ENCODE measurements at regions not wholly inside any gene's neighbourhood (a gene's known extent, or its start where the extent isn't known, plus 50 kb on each side); places are given as distances from the start of the nearest gene placed in this dataset.
"Not testable (repeated sequence)": the region's sequence is repeated elsewhere in the genome, so short reads cannot be mapped to it uniquely, and the experiment has no call there.

DNA sequence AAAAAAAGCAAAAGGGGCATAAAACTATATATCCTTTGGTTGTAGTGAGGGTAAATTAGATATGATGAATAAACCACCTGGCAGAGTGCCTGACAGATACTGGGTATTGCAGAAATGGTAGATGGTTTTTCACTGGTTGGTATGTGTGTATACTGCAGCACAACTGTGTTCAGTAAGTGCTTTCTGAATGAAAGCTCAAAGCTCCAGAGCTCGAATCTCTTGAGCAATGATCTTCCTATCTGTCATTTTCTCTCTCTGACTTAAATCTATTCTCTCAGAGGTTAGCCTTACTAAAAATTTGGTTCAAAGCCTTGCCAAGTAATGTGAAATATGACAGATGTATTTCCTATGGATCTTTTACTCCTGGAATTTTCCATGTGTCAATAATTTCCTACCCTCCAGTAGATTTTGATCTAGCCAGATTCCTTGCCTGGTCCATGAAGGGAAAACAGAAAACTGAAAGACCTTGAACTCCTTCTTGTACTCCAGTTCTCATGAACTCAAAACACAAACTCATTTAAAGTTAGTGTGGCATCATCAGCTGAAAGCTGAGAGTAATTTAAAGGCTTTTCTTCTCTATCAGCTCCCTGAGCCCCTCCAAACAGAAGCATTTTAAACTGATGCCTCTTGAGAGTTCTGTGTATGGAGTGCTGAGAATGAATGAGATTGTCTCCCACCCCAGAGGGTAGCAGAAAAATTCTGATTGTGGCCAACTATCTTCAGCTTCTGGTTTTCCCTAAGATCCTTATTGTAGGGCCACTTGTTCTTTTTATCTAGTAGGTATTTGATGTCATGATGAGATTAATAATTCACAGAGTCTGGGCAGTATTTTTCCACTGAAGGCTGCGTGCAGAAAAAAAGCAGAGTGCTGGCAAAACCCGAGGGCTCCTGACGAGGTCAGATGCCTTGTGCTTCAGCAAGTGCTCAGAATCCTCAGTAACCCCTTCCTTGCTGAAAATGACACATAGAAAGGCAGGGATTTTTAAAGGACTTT lies 363.4 kb upstream of the BOD1L1 start:
- DNase-seq = no peak

DNA sequence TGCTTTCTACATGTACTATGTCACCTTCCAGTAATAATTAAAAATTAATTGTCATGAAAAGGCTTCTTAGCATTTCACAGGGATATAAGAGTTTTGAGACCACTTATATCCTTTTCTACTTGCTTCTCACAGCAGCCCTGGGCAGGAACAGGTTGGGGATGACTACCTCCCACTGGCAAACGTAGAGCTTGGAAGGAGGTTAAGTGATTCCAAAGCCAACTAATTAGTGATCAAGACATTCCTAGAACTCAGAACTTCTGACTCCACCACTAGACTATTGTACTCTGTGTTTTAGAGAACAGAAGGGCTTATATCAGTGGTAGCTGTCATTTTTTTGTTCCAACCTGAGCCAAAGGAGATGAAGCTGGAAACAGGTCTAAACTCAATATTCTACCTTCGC lies 364.5 kb upstream of the BOD1L1 start:
- no peak for DNase-seq

DNA sequence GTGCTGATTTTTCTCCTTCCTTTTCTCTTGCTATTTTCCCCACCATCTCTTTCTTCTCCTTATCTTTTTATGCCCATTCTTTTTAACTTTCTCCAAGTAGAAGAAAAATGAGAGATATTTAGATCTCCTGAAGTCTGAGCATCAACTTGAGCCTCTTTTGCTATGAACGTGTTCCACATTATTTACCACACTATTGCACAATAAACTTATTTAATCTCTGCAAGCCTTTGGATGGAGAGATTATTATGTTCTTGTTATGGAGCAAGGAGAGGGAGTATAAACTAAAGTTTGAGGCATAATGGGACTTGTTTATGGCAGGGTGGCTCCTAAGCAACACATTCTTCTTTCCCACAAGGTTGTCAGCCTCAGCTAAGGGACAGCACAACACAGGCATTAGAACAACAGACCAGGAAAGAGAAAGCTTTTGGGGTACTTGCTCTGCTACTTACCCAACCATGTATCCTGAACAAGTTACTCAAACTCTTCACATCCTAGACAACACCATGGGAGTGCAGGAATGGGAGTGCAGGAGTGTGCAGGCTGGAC lies 365.5 kb upstream of the BOD1L1 start:
- no peak for DNase-seq

DNA sequence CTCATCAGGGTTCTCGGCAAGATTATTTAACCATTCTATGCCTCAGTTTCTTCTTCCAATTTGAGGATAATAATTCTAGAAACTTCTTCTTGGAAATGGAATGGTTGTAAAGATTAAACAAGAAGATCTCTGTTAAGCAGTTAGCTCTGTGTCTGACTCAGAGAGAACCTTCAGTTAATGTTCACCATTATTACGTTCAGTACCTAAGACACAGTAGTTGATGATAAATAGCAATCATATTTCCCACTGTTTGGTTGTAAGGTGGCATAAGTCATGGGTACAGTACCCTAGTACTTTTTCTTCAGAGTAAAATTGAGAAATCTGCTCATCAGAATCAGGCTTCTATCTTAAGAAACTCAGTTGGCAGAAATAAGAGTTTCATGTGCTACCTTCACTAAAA lies 366.5 kb upstream of the BOD1L1 start:
- no peak for DNase-seq

DNA sequence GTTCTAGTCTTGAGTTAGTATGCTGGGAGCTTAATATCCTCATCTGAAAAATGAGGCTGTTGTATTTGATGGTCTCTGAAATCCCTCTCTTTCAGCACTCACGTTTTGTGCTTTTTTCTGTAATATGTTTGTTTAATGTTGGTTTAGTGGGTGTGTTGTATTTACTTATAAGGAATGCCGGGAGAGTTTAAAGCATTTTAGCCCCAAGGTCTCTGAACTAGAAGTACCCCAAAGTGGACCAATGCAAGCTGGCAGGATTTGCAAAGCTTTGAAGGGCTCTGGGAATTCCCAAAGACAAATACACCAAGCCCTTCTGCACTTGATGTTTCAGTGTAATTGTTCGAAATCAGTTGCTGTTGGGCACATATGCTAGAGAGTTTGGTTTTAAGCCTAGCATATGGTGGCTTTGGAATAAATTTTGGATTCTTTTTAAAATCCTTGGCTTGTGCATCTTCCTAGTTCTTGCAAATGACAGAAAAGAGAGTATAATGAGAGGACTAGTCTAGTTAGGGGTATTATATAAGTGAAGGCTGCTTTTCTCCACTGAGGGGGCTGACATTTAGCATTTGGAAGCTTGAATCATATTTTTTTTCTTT lies 371.4 kb upstream of the BOD1L1 start:
- DNase-seq = no peak

DNA sequence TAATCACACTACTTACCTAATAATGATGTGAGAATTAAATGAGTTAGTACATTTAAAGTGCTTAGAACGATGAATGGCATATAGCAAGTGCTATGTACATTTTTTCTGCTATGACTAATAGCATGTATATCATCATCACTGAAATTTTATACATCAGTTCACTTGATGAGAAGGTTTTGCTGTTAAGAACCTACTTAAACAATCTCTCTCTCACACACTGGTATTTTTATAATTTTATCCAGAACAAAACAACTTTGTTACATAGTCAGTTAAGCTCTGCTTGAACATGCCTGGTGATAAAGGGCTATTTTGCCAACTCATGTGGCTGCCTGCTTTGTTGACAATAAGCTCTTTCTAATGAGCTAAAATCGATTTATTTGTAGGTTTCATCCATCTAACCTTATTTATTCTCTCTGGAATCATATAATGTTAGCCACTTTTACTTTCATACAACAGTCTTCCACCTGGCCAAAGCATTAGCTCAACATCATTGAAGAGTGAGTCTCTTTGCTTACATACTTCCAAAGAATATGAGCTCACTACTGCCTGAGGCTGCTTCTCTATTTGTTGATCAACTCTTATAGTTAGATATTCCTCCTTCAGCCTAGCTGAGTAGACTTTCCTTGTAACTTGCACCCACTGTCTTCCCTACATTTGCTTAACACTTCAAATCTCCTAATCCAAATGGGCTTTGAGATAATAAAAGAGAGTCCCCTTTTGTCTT lies 372.7 kb upstream of the BOD1L1 start:
- no peak for DNase-seq

DNA sequence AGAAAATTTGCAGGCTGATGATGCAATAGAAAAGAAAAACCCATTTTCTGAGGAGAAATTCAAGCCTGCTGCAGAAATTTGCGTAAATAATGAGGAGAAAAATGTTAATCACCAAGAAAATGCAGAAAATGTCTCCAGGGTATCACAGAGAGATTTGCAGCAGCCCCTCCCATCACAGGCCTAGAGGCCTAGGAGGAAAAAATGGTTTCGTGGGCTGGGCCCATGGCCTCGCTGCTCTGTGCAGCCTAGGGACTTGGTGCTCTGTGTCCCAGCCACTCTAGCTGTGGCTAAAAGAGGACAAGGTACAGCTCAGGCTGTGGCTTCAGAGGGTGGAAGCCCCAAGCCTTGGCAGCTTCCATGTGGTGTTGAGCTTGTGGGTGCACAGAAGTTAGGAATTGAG lies 374.8 kb upstream of the BOD1L1 start:
- not testable (repeated sequence) for DNase-seq

DNA sequence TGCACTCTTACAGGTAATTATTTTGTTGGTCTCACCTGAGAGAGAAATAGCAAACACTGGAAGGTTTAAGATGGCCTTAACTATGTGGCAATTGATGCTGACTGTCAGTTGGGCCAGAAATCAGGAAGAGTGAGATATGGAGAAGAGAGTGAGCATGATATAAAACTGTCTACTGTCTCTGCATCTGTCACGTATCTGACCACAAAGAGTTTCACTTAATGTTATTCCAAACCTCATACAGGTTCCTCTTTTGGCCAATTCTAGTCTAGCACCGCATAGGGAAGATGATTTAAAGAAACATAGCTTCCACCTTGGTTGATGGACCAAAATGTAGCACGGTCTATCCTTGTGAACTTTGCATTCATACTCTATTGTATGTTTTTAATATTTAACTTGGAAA lies 381.0 kb upstream of the BOD1L1 start:
- no peak for DNase-seq

DNA sequence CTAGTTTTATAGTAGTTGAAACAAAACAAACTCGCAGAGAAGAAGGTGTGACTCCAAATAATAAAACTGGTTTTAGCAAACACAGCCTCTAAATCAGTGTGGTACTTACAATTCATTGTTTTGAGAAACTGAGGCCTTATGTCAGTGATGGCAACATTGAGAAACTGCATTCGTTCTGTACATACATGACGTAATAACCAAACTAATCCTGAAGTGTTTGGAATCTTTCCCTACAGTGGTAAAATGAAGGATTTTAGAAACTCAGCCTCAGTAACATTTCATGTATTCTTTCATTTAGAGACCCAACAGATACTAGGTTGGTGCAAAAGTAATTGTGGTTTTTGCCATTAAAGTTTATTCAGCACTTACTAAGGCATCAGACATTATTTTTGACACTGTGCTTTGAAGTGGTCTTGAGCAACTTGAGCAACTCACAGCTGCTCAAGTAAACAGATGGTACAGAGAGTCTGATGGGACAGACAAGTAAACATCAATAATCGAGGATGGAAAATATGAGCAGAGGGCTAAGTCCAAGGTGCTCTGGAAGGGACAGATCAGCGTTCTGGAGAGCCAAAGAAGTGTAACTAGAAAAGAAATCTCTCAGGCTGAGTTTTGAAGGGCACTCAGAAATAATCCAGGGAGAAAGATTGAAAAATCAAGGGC lies 390.8 kb upstream of the BOD1L1 start:
- no peak for DNase-seq

DNA sequence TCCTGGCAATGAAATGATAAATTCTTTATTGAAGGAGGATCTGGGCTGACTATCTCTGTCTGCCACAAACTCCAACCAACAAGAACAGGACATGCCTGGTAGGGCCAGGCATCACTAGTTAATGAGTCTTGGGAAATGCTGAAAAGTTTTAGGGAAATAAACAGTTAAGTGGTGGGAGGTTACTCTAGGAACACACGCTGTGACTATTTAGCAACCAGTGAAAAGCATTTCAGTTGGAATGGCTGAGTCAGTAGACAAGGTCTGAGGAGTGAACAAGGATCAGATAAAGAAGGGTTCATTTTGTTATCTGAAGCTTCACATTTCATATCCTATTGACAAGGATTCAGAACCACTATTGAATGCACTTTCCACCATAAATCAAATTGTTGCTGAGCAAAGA lies 394.9 kb upstream of the BOD1L1 start:
- DNase-seq = no peak

DNA sequence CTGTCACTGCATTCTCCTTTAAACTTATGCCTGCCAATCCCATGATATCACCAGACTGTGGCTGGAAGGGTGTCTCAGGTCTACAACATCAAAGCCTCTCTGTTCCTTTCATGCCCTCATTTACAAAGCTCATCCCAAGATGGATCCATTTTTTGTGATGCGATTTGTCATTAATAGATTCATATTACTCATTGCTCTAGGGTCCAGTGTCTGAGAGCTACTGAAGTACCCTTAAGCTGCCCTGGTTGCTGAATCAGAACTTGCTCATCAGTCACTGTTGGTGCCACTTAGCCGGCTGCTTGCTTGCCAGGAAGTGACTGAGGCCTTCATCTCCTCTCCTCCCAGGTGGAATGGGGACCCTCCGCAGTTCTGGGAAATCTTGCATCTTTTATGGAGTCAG lies 395.5 kb upstream of the BOD1L1 start:
- DNase-seq = no peak

DNA sequence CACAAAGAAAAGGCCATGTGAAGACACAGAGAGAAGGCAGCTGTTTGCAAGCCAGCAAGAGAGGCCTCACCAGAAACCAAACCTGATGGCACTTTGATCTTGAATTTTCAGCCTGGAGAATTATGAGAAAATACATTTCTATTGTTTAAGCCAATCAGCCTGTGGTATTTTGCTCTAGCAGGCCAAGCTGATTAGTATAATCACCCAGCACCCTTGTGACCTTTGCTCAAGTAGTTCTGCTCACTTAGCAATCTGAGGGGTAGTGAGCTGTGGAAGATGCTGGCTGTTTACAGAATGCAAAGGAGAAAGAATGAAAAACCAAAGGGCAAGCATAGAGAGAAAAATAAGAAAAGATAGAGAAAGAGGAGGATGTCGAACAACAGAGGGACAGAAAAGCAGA lies 396.4 kb upstream of the BOD1L1 start:
- no peak for DNase-seq

DNA sequence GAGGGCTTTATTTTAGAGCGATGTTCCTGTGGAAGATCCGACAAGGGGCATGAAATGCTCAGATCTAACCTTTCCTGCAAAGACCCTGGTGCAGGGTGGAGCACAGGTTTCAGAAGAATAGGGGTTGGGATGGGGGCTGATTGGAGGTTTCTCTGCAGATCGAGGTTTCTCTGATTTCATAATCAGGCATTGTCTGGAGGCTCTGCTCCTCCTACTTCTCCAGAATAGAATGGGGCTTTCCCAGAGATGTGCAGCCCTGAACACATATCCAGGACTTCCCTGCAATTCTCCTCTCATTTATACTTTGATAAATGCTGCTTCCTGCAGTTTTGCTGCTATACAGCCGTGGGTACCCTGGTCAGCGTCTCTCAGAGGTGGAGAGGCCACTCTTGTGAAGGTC lies 397.6 kb upstream of the BOD1L1 start:
- no peak for DNase-seq

DNA sequence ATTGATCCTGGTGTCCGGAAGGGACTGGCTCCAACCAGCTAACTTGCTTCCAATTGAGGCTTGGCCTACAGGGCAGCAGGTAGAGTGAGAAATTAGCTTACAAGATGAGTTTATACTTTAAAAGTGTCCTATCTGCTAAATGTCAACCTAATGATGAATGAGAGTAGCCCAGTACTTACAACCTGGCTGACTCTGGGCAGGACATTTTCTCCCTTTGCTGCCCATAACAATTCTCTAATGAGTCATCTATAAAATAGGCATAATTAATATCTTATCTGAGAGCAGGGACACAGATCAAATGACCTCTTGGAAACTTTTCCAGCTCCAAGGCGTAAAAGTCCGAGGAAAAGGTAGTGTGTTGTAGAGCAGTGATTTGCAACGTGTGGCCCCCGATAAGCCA lies 398.4 kb upstream of the BOD1L1 start:
- no peak for DNase-seq

DNA sequence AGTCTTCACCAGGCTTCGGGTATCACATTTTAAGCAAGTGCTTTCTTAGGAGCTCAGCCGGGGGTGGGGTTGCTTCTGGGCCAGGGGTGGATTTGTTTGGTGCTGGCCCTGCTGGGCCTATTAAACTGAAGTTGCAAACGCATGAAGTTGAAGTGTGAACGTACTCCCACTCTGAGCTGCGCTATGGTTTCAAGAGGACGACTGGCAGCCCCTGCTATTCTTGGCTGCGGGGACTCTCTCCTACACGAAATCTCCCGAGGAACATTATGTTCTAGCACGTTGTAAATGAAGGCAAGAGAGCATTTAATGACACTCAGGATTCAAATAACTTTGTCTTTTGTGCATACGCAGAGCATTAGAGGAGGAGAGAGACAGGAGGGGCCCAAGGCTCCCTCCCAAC lies 401.3 kb upstream of the BOD1L1 start:
- no peak for DNase-seq

DNA sequence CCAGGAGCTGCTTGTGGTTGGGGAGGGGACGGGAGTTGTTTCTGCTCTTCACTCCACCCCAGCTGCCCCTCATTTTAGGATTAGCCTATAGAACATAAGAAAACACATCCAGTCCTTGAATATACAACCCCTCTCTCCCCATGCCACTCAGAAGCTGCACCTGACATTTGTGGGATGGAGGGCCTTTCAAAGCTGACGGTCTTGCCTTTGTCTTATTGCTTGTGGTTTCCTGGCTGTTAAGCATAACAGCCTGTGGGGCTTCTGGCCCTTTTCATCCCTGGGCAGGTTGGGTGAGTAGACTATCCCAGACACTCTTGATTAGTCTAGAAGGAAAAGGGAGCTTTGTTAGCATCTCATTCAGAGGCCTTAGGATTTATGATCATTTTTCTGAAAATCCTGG lies 407.6 kb upstream of the BOD1L1 start:
- DNase-seq = no peak

DNA sequence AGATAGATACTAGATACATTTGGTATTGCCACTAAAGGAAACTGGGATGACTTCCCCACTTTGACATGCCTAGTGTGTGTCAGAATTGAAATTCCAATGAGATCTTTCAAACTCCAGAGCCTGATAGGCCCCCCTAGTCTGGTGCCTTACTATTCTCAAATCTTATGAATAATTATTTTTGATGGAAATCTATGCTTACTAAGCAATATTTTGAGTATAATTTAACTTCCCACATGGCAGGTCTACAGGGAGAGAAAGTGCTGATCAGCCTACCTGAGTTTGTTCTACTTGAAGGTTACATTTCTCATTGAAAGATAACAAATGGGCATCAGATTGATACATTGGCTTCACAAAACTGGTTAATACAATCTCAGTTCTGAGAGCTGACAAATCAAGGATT lies 415.7 kb upstream of the BOD1L1 start:
- DNase-seq = no peak

DNA sequence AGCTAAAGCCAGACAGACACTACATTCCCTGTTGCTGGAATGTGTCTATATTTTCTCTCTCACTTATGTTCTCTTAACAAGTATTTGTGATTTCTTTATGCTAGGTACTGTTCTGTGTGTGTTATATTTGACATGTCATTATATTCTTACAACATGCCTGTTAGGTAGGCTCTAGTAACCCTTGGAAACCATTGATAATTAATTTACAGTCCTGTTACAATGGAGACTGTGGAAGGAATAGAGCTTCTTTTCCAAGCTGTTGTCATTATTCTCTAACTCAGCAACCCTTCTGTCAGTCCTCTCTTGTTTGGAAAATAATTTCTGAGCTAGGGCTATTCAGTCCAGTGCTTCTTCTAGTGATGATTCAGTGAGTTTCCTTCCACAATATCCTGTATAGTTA lies 419.1 kb upstream of the BOD1L1 start:
- DNase-seq = no peak

DNA sequence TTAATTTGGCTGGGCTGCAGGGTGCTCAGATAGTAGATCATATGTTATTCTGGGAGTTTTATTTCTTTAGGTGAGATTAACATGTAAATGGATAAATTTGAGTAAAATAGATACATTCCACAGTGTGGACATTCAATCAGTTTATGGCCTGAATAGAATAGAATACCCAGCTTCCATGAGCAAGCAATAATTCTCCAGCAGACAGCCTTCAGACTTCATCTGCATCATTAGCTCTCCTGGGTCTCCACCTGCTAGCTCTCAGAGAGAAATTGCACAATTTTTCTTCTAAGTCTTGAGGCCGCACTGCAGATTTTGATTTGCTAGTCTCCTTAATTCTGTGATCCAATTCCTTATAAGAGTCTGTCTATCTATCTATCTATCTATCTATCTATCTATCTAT lies 420.3 kb upstream of the BOD1L1 start:
- no peak for DNase-seq

DNA sequence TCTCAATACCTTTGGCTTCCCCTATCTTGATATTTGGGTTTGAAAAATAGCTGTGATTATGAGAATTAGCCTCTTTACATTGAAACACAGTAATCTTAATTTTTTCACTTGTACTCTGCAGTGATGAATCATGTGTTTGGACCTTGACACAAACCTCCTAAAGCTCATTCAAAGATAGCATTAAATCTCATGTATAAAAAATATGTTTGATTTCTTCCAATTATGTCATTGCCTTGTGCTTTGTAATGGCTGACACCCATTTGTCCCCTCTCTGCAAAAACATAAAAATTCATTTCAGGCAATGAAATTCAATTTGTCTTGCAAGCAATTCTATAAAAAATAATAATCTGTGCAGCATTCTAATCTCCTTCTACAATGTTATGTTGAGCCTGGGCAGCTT lies 422.4 kb upstream of the BOD1L1 start:
- no peak for DNase-seq

DNA sequence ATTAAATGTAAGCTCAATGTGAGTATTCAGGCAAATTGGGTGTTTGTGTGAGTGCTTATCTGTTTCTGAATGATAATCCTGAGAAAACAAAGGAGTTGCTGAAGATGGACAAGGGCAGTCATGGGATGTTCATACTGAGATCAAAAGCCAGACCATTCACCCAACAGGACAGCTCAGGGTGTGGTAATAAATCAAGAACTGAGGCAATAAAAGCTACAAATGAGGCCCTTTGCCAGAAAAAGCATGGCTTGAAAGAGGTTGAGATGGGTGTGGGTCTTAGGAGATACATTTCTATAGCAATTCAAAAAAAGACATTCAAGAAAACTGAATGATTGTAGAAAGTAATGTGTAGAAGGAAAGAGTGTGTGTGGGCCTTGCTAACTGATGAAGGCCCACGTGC lies 425.8 kb upstream of the BOD1L1 start:
- DNase-seq = no peak

DNA sequence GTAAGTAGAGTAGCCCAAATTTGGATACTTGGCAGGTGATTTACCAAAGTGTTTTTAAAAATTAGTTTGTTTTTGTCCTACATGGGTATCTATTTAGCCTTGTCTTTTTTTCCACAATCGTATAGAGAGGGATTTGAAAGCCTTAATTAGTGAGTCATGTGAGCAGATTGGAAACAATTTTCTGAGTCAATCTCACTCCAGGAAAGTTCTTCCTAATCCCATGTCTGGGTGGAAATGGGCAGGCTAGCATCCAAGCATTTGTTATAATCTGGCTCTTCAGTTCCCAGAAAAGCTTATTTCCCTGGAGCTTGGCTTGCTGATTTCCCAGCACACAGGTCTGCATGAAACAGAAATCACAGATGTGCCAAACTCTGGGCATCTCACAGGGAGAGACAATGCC lies 426.9 kb upstream of the BOD1L1 start:
- no peak for DNase-seq

DNA sequence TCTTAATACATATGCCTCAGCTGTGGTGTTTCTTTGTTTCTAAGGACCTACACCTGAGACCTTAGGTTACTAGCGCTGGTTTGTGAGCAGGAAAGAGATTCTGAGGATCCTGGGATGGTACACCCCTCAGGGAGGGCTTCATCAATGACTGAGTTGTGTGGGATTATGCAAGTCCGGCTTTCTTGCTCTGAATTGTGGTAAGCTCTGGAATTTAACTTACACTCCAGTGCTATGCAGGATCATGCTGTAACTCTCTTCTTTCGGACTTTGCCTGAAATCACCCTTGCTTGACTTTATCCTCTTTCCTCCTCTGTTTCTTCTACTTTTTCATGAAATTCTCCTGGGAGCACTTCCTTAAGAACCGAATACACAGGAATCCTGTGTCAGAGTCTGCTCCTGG lies 431.5 kb upstream of the BOD1L1 start:
- DNase-seq = no peak

Measured in activated effector memory CD4-positive, alpha-beta T cell treated with Interleukin-2 at 50 U/mL for 16 hours (primary cell).